B cell (primary cell): ENCODE measurements at regions not wholly inside any gene's neighbourhood (a gene's known extent, or its start where the extent isn't known, plus 50 kb on each side); places are given as distances from the start of the nearest gene placed in this dataset.

Source experiments
- ATAC-seq: fragments of 200-7000 bp; cut with Tn5 transposase; one replicate; pipeline ENCODE4 v1.10.0; 2021; ENCODE audit warnings: low read depth, mild to moderate bottlenecking, moderate number of reproducible peaks, moderate library complexity
- CTCF ChIA-PET: fragments of 350-600 bp; sonication (Branson Sonifier 250); formaldehyde crosslinking; loops from one replicate; lab custom pipeline; 2021; ENCODE audit warnings: antibody characterized with exemption, inconsistent platforms; lab: Charles Lee
- POLR2A ChIA-PET: fragments of 350-600 bp; sonication (Branson Sonifier 250); formaldehyde crosslinking; loops from one replicate; lab custom pipeline; 2021; ENCODE audit warnings: antibody characterized with exemption; lab: Charles Lee
- DNase-seq: peaks from one replicate; pipeline ENCODE4 v3.0.0; 2013
- H2AFZ ChIP-seq: 2 replicates; pipeline ENCODE4 v1.6.1; 2012; ENCODE audit warnings: mild to moderate bottlenecking, low read depth, low read length; ENCODE audit not compliant: insufficient read depth, poor library complexity, severe bottlenecking
- H3K27ac ChIP-seq, 2 donors: 1 replicate in 1 of 2; 2 replicates in 1 of 2; pipeline ENCODE4 v1.5.1; 2012 to 2013; ENCODE audit warnings: low read length in 2 of 2, mild to moderate bottlenecking in 2 of 2, moderate library complexity in 1 of 2
- H3K27me3 ChIP-seq, 4 experiments: fragments of 200-600 bp in 1 of 4; sonication (generic) in 1 of 4; replicated peaks in 1 of 4; 1 replicate in 2 of 4; 2 replicates in 2 of 4; pipeline versions ENCODE4 v1.6.1 to v1.7.0; 2013 to 2016; ENCODE audit warnings: low read length in 3 of 4, mild to moderate bottlenecking in 2 of 4, mixed read lengths in 1 of 4, moderate library complexity in 1 of 4; ENCODE audit not compliant: insufficient read depth in 4 of 4, control insufficient read depth in 3 of 4; ENCODE audit errors: control extremely low read depth in 1 of 4
- H3K36me3 ChIP-seq, 2 experiments: replicated peaks in 1 of 2; 1 replicate in 1 of 2; 2 replicates in 1 of 2; pipeline versions ENCODE4 v1.6.1 to v1.7.1; 2013; ENCODE audit warnings: low read length in 1 of 2; ENCODE audit not compliant: insufficient read depth in 2 of 2, control insufficient read depth in 1 of 2; ENCODE audit errors: control extremely low read depth in 1 of 2, extremely low read depth in 1 of 2
- H3K4me1 ChIP-seq, 2 donors: fragments of 200-600 bp in 1 of 2; sonication (generic) in 1 of 2; 1 replicate in 1 of 2; 2 replicates in 1 of 2; pipeline versions ENCODE4 v1.5.1 to v1.6.1; 2013 to 2017; ENCODE audit warnings: low read length in 2 of 2; ENCODE audit not compliant: control insufficient read depth in 2 of 2, insufficient read depth in 2 of 2
- H3K4me2 ChIP-seq: replicated peaks from 2 replicates; pipeline ENCODE3; 2012; ENCODE audit warnings: mild to moderate bottlenecking, low read depth, low read length; ENCODE audit not compliant: poor library complexity, severe bottlenecking
- H3K4me3 ChIP-seq, 5 experiments: fragments of 200-600 bp in 1 of 5; sonication (generic) in 1 of 5; 1 replicate in 3 of 5; 2 replicates in 2 of 5; pipeline versions ENCODE4 v1.5.1 to v1.7.0; 2011 to 2016; ENCODE audit warnings: low read length in 4 of 5, mild to moderate bottlenecking in 4 of 5, low read depth in 2 of 5, control low read depth in 1 of 5, moderate library complexity in 1 of 5; ENCODE audit not compliant: insufficient read depth in 1 of 5; ENCODE audit errors: control extremely low read depth in 1 of 5, extremely low read depth in 1 of 5
- H3K79me2 ChIP-seq: fragments of 200-600 bp; sonication (generic); one replicate; pipeline ENCODE4 v1.6.0; 2016; ENCODE audit warnings: low read length; ENCODE audit not compliant: control insufficient read depth, insufficient read depth
- H3K9ac ChIP-seq: fragments of 200-600 bp; sonication (generic); 2 replicates; pipeline ENCODE4 v1.6.1; 2017; ENCODE audit warnings: mild to moderate bottlenecking, low read length, moderate library complexity
- H3K9me3 ChIP-seq, 3 donors: one replicate each; pipeline versions ENCODE4 v1.6.1 to v1.7.1; 2013; ENCODE audit warnings: low read length in 2 of 3; ENCODE audit not compliant: control insufficient read depth in 2 of 3, insufficient read depth in 1 of 3; ENCODE audit errors: control extremely low read depth in 1 of 3
- H4K20me1 ChIP-seq: 2 replicates; pipeline ENCODE4 v1.6.0; 2012; ENCODE audit warnings: mild to moderate bottlenecking, low read length; ENCODE audit not compliant: insufficient read depth, control insufficient read depth, poor library complexity, severe bottlenecking
- H3K27ac Mint-ChIP-seq: one replicate; pipeline ENCODE4 v1.8.0; 2021; ENCODE audit warnings: mixed read lengths
- H3K27me3 Mint-ChIP-seq: one replicate; pipeline ENCODE4 v1.8.0; 2021; ENCODE audit warnings: mixed read lengths
- H3K4me1 Mint-ChIP-seq: one replicate; pipeline ENCODE4 v1.8.0; 2021; ENCODE audit warnings: mixed read lengths
- H3K4me3 Mint-ChIP-seq: one replicate; pipeline ENCODE4 v1.8.0; 2021; ENCODE audit warnings: mixed read lengths
- H3K9me3 Mint-ChIP-seq: one replicate; pipeline ENCODE4 v1.8.0; 2022; ENCODE audit warnings: mixed read lengths; ENCODE audit not compliant: insufficient read depth
- EZH2 ChIP-seq: IDR thresholded peaks from 2 replicates; pipeline ENCODE4 v1.6.1; 2012; ENCODE audit warnings: borderline replicate concordance, low read depth, mild to moderate bottlenecking, moderate library complexity, low read length; ENCODE audit not compliant: insufficient read depth, poor library complexity, severe bottlenecking
- WGBS: methylation state at CpG from one replicate; pipeline ENCODE4 v1.1.5; 2013; ENCODE audit warnings: missing lambda C conversion rate; ENCODE audit not compliant: insufficient coverage; 5-methylcytosine and 5-hydroxymethylcytosine counted together
- intact Hi-C: fragments of 100-400 bp; cut with micrococcal nuclease; formaldehyde crosslinking; loops from one replicate; pipeline ENCODE4 v1.10.0; 2022
- TF ChIP-seq, protein P1 (sequence below): fragments of 200-600 bp; IDR thresholded peaks from one replicate; pipeline ENCODE4 v1.8.0; 2022; ENCODE audit warnings: antibody characterized with exemption, mild to moderate bottlenecking

DNA sequence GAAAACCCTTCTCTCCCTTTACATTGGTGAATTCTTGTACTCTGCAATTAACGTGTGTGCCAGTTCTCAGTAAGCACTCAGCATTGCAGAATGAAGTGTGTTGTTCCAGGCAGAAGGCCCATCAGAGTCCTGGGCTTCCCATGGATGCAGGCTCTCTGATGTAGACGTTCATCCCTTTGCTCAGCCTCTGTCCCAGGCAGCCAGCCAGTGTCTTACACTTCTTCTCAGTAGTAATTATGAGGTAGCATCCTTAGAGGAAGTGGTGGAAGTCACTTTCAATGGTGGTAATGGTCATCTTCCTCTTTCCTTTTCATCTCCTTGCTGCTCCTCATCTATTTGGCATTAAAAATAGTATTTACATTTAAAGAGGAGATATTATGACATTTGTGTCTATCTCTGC, 66.7 kb upstream of the FYN start:
- WGBS = no CpG with 5 or more reads among the region's 2 CpGs
- H3K4me3 Mint-ChIP-seq = no peak overlapping the region
- ATAC-seq = no peak

DNA sequence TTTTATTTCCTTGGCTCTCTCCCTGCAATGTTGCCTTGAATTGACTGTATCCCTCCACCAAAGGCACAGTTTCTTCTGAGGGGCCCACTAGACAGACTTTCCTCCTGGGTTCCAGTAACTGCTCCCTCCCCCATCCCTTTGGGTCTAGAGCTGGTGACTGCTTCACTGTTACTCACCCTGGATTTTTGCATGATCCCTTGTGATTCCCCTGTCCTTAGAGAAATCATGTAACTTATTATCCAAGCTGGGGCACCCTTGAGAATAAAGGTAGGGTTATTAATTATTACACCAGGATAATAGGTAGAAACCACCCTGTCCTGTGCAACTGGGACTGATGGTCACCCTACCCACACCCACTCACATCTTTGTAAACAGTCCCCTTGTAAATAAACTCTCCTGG, 67.5 kb upstream of the FYN start:
- intact Hi-C loops = no loop called here
- peaks cover 32% of the 10 kb centered on the region for H3K27me3 Mint-ChIP-seq

More for the DNA sequence above, 66.7 kb upstream of the FYN start:
- Histone ChIP-seq H3K4me3 (no peak overlapping the region), H3K27me3 (peaks cover 0 to 3% (median 0%) of the 10 kb centered on the region in 4 experiments), H3K4me1 (no peaks in the 10 kb centered on the region), H3K9ac (no peak overlapping the region), H3K9me3 (no peaks in the 10 kb centered on the region), H2AFZ (no peak overlapping the region), H3K4me2 (no peak overlapping the region), H3K36me3 (no peaks in the 10 kb centered on the region), H3K27ac (no peak overlapping the region), H4K20me1 (no peaks in the 10 kb centered on the region), H3K79me2 (no peaks in the 10 kb centered on the region)
- intact Hi-C loops = no loop called here
- ChIA-PET CTCF (no interaction called here), POLR2A (no interaction called here)
- H3K27ac Mint-ChIP-seq = no peak overlapping the region
- peaks cover 2% of the 10 kb centered on the region for H3K4me1 Mint-ChIP-seq
- peaks cover 27% of the 10 kb centered on the region for H3K27me3 Mint-ChIP-seq
- no peak for DNase-seq
- H3K9me3 Mint-ChIP-seq = peaks cover 6% of the 10 kb centered on the region
- no peak for TF ChIP-seq EZH2
- TF ChIP-seq, protein P1, sequence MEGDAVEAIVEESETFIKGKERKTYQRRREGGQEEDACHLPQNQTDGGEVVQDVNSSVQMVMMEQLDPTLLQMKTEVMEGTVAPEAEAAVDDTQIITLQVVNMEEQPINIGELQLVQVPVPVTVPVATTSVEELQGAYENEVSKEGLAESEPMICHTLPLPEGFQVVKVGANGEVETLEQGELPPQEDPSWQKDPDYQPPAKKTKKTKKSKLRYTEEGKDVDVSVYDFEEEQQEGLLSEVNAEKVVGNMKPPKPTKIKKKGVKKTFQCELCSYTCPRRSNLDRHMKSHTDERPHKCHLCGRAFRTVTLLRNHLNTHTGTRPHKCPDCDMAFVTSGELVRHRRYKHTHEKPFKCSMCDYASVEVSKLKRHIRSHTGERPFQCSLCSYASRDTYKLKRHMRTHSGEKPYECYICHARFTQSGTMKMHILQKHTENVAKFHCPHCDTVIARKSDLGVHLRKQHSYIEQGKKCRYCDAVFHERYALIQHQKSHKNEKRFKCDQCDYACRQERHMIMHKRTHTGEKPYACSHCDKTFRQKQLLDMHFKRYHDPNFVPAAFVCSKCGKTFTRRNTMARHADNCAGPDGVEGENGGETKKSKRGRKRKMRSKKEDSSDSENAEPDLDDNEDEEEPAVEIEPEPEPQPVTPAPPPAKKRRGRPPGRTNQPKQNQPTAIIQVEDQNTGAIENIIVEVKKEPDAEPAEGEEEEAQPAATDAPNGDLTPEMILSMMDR = no peak

More for the DNA sequence above, 67.5 kb upstream of the FYN start:
- Histone ChIP-seq H3K79me2 (no peaks in the 10 kb centered on the region), H3K4me3 (no peak overlapping the region), H3K27ac (no peak overlapping the region), H3K27me3 (peaks cover 0 to 3% (median 0%) of the 10 kb centered on the region in 4 experiments), H2AFZ (no peak overlapping the region), H3K4me1 (no peaks in the 10 kb centered on the region), H4K20me1 (no peaks in the 10 kb centered on the region), H3K9ac (no peak overlapping the region), H3K36me3 (no peaks in the 10 kb centered on the region), H3K9me3 (no peaks in the 10 kb centered on the region), H3K4me2 (no peak overlapping the region)
- ATAC-seq (no peak), DNase-seq (no peak)
- TF ChIP-seq, protein P1 = no peak
- Mint-ChIP-seq H3K9me3 (peaks cover 6% of the 10 kb centered on the region), H3K27ac (no peak overlapping the region), H3K4me1 (peaks cover 2% of the 10 kb centered on the region), H3K4me3 (no peak overlapping the region)
- POLR2A ChIA-PET = no interaction called here
- CTCF ChIA-PET = no interaction called here
